OCI-LY1 (cell line): ENCODE measurements at regions not wholly inside any gene's neighbourhood (a gene's known extent, or its start where the extent isn't known, plus 50 kb on each side); places are given as distances from the start of the nearest gene placed in this dataset.

Experiments used
- H2AFZ ChIP-seq: fragments of 200-600 bp; sonication (generic), shearing (Covaris generic); 2 replicates; pipeline ENCODE4 v1.6.0; 2014; ENCODE audit warnings: antibody characterized with exemption, mild to moderate bottlenecking, low read length
- H3F3A ChIP-seq: fragments of 200-600 bp; sonication (generic), shearing (Covaris generic); 2 replicates; pipeline ENCODE4 v1.6.0; 2014; ENCODE audit warnings: mild to moderate bottlenecking, antibody characterized with exemption, low read length, moderate library complexity; ENCODE audit not compliant: insufficient read depth
- H3K27ac ChIP-seq: fragments of 200-600 bp; sonication (generic); 2 replicates; pipeline ENCODE4 v1.5.1; 2014; ENCODE audit warnings: low read length, mixed run types, mild to moderate bottlenecking, low read depth; ENCODE audit not compliant: poor library complexity, severe bottlenecking
- H3K27me3 ChIP-seq: fragments of 200-600 bp; sonication (generic); 2 replicates; pipeline ENCODE4 v1.6.0; 2014; ENCODE audit warnings: antibody characterized with exemption, mild to moderate bottlenecking, low read length, moderate library complexity; ENCODE audit not compliant: insufficient read depth
- H3K36me3 ChIP-seq: fragments of 200-600 bp; sonication (generic); 2 replicates; pipeline ENCODE4 v1.6.1; 2014; ENCODE audit warnings: mild to moderate bottlenecking, antibody characterized with exemption, low read length, moderate library complexity, mixed read lengths; ENCODE audit not compliant: insufficient read depth
- H3K4me1 ChIP-seq: fragments of 200-600 bp; sonication (generic); 2 replicates; pipeline ENCODE4 v1.5.1; 2014; ENCODE audit warnings: mild to moderate bottlenecking, low read length, moderate library complexity; ENCODE audit not compliant: insufficient read depth, severe bottlenecking
- H3K4me2 ChIP-seq: fragments of 200-600 bp; sonication (generic), shearing (Covaris generic); 2 replicates; pipeline ENCODE4 v1.6.1; 2014; ENCODE audit warnings: low read length
- H3K4me3 ChIP-seq: fragments of 200-600 bp; sonication (generic); 2 replicates; pipeline ENCODE4 v1.5.1; 2014; ENCODE audit warnings: low read length, low read depth, mild to moderate bottlenecking, mixed read lengths; ENCODE audit not compliant: poor library complexity, severe bottlenecking
- H3K79me2 ChIP-seq: fragments of 200-600 bp; shearing (Covaris generic); 2 replicates; pipeline ENCODE4 v1.6.1; 2016; ENCODE audit warnings: mixed run types, low read length, mixed read lengths; ENCODE audit not compliant: insufficient read depth
- H3K9ac ChIP-seq: fragments of 200-600 bp; sonication (generic), shearing (Covaris generic); 2 replicates; pipeline ENCODE4 v1.6.1; 2014; ENCODE audit warnings: mild to moderate bottlenecking, low read length, mixed read lengths
- H3K9me2 ChIP-seq: fragments of 200-600 bp; sonication (generic), shearing (Covaris generic); 2 replicates; pipeline ENCODE4 v1.6.1; 2014; ENCODE audit warnings: low read depth, mild to moderate bottlenecking, low read length, mixed read lengths
- H3K9me3 ChIP-seq: fragments of 200-600 bp; shearing (Covaris generic); 2 replicates; pipeline ENCODE4 v1.6.1; 2014; ENCODE audit warnings: low read length, mixed read lengths
- H4K20me1 ChIP-seq: fragments of 200-600 bp; sonication (generic), shearing (Covaris generic); 2 replicates; pipeline ENCODE4 v1.6.0; 2016; ENCODE audit warnings: mild to moderate bottlenecking, low read length; ENCODE audit not compliant: insufficient read depth
- CTCF ChIP-seq: fragments of 200-600 bp; sonication (generic), shearing (Covaris generic); IDR thresholded peaks from 2 replicates; pipeline ENCODE4 v1.5.1; 2017; ENCODE audit warnings: mild to moderate bottlenecking, antibody characterized with exemption, low read length, moderate library complexity, mixed read lengths
- EZH2 ChIP-seq: fragments of 200-600 bp; sonication (generic), shearing (Covaris generic); IDR thresholded peaks from 2 replicates; pipeline ENCODE4 v1.8.0; 2017; ENCODE audit warnings: borderline replicate concordance, mixed run types, mild to moderate bottlenecking, antibody characterized with exemption, low read length, moderate library complexity, mixed read lengths

- H3K79me2 ChIP-seq, result no peaks in the 10 kb centered on the region
Observed at GRCh38 chr11:93067881-93068390, 98.5 kb downstream of the MTNR1B start.

GRCh38 chr11:93072229-93072914 is 102.9 kb downstream of the MTNR1B start:
- no peaks in the 10 kb centered on the region for H3K27me3 ChIP-seq
- H4K20me1 ChIP-seq, result no peaks in the 10 kb centered on the region
- H3K4me3 ChIP-seq, result no peak overlapping the region
- H3K79me2 ChIP-seq, result no peaks in the 10 kb centered on the region
- no peaks in the 10 kb centered on the region for H3K36me3 ChIP-seq
- H3K9ac ChIP-seq, result no peak overlapping the region
- H3F3A ChIP-seq, result no peaks in the 10 kb centered on the region
- H3K4me1 ChIP-seq, result no peaks in the 10 kb centered on the region
- H3K4me2 ChIP-seq, result no peak overlapping the region
- no peaks in the 10 kb centered on the region for H3K9me3 ChIP-seq
- no peak overlapping the region for H2AFZ ChIP-seq
- no peak for TF ChIP-seq CTCF
- no peak for TF ChIP-seq EZH2
- no peaks in the 10 kb centered on the region for H3K9me2 ChIP-seq
- H3K27ac ChIP-seq, result no peak overlapping the region

More at GRCh38 chr11:93067881-93068390, 98.5 kb downstream of the MTNR1B start:
- Histone ChIP-seq H3K9ac (no peak overlapping the region), H2AFZ (no peak overlapping the region), H3K27ac (no peak overlapping the region), H3K4me3 (no peak overlapping the region), H3K9me3 (no peaks in the 10 kb centered on the region), H3K27me3 (no peaks in the 10 kb centered on the region), H3K4me1 (no peaks in the 10 kb centered on the region), H3K9me2 (no peaks in the 10 kb centered on the region), H4K20me1 (no peaks in the 10 kb centered on the region), H3K4me2 (no peak overlapping the region), H3K36me3 (no peaks in the 10 kb centered on the region), H3F3A (no peaks in the 10 kb centered on the region)
- TF ChIP-seq EZH2 (no peak), CTCF (no peak)

GRCh38 chr11:93073026-93073425 is 103.6 kb downstream of the MTNR1B start:
- Histone ChIP-seq H3K27me3 (no peaks in the 10 kb centered on the region), H2AFZ (no peak overlapping the region), H3K4me2 (no peak overlapping the region), H3K9me2 (no peaks in the 10 kb centered on the region), H3K4me3 (no peak overlapping the region), H3K4me1 (no peaks in the 10 kb centered on the region), H3F3A (no peaks in the 10 kb centered on the region), H3K9me3 (no peaks in the 10 kb centered on the region), H3K36me3 (no peaks in the 10 kb centered on the region), H3K9ac (no peak overlapping the region), H3K27ac (no peak overlapping the region), H3K79me2 (no peaks in the 10 kb centered on the region), H4K20me1 (no peaks in the 10 kb centered on the region)
- TF ChIP-seq EZH2, result no peak
